IPS-NIHi7 (cell line): ENCODE measurements at regions not wholly inside any gene's neighbourhood (a gene's known extent, or its start where the extent isn't known, plus 50 kb on each side); places are given as distances from the start of the nearest gene placed in this dataset.
"Not testable (repeated sequence)": the region's sequence is repeated elsewhere in the genome, so short reads cannot be mapped to it uniquely, and the experiment has no call there.

Experiments
- DNase-seq: peaks from one replicate; pipeline ENCODE4 v3.0.0; 2012; ENCODE audit warnings: mixed read lengths; ENCODE audit errors: extremely low spot score

DNA sequence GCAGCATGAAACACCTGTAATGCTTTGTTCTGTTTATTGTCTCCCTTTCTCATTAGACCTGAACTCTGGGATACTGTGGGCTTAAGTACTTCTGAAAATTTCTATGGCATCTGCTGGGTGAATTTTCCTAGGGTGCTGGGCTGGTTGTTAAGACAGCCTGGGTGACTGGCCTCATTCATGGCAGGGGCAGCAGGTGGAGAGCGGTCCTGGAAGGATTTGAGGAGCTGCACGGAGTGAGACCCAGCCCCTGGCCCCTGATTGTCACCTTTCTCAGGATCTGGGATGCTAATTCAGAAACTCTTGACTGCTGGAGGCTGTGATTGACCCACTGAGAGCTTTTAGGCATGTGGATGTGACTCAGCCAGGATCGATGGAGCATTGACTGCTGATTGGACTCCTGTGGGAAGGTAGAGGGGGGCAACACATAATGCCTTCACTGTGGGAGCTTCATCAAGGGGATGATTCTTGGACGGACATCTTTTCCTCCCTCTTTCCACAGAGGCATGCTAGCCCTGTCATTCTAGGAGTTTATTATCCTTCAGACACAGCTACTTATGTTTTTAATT, 252.0 kb downstream of the GOLGA6L6 start:
- DNase-seq, result not testable (repeated sequence)

GRCh38 chr15:20288800-20289537, 252.6 kb downstream of the GOLGA6L6 start:
- DNase-seq, result not testable (repeated sequence)

- DNase-seq, result not testable (repeated sequence)
These were observed 255.0 kb downstream of the GOLGA6L6 start for GRCh38 chr15:20286559-20286958.

DNA sequence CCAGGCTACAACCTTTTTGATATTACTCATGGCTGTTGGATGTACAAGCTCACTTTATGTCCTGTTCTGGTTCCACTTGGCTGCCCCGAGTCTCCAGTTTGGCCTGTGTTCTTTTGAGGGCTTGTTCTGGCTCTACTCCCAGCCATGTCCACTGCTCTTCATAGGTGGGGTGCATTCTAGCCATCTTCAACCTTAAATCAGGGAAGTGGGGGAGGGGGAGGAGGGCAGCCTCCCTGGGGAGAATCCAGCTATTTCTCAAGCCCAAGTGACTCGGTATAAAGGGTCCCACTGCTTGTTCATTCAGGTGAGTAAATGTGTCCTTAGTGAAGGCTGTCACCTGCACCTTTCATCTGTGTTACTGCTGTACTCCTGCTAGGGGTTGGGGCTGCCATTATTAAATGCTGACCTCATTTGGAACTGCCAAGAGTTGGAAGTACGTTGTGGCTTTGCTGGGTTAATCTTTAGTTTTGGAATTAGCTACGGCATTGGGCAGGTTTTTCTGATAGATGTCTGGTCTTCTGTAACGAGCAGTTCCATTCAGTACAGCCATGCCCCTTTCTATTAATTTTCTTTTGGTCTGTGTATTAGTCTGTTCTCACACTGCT, 255.8 kb downstream of the GOLGA6L6 start:
- DNase-seq, result not testable (repeated sequence)

GRCh38 chr15:20284891-20285535, 256.6 kb downstream of the GOLGA6L6 start:
- not testable (repeated sequence) for DNase-seq

GRCh38 chr15:20283651-20284050, 257.9 kb downstream of the GOLGA6L6 start:
- DNase-seq, result not testable (repeated sequence)

GRCh38 chr15:20282491-20282943, 259.1 kb downstream of the GOLGA6L6 start:
- DNase-seq, result not testable (repeated sequence)

DNA sequence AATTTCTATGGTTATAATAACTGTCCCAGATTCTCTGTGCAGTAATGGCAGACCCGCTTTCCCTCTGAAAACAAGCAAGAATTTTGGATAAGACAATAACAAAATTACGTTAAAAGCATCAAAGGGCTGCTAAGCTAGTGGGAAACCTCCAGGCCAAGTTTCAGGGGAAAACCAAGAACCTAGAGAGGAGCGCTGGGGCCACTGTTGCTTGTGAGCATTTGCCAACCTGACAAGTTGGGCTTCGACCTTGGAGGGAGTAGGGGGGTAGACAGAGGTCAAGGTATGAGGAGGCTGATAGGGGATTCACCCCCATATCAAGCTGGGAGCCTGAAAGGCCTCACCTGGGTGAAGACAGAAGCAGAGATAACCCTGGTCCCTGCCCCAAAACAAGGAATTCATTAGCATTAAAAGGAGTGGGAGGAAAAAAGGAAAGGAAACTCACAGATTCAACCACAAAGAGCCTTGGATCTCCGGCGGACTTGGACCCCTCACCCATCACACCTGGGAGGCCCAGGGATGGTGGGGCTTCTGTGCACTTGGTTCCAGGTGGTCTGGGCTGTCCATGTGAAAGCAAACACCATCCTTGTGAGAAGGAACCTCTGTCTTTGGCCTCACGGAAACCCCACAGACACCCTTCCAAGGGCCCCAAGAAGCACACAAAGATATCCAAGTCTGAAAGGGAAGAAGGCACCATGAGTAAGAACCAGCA, 259.9 kb downstream of the GOLGA6L6 start:
- DNase-seq, result not testable (repeated sequence)

GRCh38 chr15:20280933-20281463, 260.6 kb downstream of the GOLGA6L6 start:
- DNase-seq, result no peak

DNA sequence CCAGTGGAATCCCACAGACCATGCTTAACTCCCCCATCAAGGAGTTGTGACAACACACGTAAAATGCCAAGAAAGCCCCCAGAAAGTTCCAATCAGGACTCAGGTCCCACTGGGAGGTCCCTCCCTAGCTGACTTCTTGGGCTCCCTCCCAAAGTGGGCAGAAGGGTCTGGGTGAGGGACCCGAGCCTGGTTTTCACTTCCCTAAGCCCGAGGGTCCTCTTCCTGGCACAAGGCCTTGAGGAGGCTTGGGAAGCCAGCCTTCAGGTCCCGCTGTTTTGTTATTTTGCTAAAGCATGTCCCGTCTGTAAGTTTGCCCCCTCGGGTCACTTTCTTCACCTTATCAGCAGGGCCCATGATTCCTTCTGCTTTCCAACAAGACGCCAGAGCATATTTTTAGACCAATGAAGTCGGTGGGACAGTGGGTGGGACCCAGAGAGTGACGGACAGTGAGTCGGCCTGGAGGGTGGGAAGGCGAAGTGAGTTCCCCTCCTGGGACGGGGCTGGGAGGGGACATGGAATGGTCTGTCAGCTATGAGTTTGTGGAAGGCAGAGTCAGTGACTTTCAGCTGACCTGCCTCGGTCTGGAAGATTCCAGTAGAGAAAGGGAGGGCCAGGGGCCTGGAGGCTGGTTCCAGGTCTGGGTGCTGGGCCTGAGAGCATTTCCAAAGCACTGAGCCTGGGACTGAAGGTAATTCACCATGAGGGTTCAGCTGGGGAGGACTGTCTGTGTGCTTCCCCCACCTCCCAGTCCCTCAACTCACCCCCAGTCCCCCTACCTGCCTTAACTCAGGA, 261.3 kb downstream of the GOLGA6L6 start:
- DNase-seq, result not testable (repeated sequence)

DNA sequence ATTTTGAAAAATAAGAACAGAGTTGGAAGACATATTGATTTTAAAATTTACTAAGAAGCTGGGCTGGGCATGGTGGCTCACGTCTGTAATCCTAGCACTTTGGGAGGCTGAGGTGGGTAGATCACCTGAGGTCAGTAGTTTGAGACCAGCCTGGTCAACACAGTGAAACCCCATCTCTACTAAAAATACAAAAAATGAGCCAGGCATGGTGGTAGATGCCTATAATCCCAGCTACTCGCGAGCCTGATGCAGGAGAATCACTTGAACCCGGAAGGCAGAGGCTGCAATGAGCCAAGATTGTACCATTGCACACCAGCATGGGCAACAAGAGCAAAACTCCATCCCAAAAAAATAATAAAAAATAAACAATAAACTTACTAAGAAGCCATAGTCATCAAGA, 262.5 kb downstream of the GOLGA6L6 start:
- DNase-seq, result not testable (repeated sequence)

DNA sequence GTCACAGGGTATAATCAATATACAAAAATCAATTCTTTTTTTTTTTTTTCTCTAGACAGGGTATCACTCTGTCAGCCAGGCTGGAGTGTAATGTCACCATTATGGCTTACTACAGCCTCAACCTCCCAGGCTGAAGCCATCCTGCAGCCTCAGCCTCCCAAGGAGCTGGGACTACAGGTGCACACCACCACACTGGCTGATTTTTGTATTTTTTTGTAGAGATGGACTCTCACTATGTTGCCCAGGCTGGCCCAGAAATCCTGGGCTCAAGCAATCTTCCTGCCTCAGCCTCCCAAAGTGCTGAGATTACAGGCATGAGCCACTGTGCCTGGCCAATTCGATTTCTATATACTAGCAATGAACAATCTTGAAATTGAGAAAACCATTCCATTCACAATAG, 263.2 kb downstream of the GOLGA6L6 start:
- DNase-seq, result not testable (repeated sequence)

DNA sequence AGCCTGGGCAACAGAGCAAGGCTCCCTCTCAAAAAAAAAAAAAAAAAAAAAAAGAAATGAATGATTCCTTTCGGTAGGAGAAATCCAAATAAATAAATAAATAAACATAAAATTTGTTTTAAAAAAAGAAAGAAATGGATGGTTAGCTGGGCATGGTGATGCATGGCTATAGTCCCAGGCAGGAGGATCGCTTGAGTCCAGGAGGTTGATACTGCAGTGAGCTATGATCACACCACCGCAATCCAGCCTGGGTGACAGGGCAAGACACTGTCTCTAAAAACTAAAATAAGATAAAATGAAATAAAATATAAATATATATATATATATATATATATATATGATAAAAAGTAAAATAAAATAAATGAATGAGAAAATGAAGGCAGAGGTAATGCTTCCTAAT, 264.1 kb downstream of the GOLGA6L6 start:
- not testable (repeated sequence) for DNase-seq

DNA sequence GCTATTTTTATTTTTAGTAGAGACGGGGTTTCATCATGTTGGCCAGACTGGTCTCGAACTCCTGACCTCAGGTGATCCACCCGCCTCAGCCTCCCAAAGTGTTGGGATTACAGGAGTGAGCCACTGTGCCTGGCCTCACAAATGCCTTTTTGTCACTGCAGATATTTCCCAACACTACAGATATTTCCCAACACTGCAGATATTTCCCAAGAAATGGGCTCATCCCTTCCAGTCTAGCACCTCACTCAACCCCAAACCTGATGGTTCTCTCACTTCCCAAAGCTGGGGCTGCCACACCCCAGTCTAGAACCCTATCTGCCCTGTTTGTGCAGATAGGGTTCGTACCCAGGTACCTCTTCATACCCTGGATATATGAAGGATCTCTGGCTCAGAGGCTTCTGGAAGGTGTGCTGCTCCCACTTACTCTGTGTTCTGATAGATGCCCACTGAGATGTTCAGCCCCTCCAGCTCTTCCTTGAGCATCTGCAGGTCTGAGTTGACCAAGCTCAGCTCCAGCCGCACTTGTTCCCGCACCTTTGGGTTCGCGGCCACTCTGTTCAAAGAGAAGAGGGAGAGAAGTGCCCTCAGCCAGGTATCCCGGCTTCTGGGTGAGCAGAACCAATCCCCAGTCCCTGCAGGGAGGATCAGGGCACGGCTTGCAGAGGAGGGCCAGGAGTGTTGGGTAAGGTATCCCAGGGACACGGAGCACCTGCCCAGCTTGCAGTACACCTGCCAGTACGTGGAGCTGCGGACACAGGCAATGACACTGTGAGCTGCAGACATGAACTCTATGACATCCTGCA, 265.1 kb downstream of the GOLGA6L6 start:
- DNase-seq, result not testable (repeated sequence)

DNA sequence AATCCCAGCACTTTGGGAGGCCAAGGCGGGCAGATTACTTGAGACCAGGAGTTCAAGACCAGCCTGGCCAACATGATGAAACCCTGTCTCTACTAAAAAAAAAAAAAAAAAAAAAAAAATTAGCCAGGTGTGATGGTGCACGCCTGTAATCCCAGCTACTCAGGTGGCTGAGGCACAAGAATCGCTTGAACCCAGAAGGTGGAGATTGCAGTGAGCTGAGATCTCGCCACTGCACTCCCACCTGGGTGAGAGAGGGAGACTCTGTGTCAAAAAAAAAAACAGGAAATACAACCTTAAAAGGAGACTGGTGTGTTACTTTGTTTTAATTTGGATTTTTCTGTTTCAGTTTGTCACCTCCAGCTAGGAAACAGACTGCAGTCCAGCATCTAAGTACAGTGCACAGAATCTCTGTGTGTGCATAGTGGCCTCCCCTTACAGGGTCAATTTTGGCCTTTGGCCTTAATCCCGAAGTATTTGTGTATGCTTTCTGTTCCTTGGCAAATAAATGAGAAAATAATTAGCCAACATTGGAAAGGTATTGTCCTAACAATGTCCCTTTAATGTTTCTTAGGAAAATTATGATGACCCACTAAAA, 266.1 kb downstream of the GOLGA6L6 start:
- DNase-seq, result not testable (repeated sequence)

GRCh38 chr15:20272422-20273184, 269.0 kb downstream of the GOLGA6L6 start:
- no peak for DNase-seq

DNA sequence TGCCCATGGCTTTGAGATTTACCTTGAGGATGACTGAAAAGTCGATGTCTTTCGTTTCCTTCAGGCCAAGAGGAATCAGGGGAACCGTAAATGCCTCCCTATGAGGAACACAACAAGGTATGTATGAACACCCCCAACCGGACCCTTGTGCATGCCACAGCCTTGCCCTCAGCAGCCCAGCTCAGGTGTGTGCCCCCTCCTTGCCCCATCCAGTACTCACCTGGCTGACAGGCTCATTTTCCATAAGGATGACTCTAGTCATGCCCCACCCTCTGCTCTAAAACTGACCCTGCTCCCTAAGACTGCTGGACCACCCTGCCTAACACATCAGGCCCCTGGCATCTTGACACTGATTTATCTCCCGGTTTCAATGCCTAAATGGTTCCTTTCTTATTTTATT, 270.0 kb downstream of the GOLGA6L6 start:
- no peak for DNase-seq

DNA sequence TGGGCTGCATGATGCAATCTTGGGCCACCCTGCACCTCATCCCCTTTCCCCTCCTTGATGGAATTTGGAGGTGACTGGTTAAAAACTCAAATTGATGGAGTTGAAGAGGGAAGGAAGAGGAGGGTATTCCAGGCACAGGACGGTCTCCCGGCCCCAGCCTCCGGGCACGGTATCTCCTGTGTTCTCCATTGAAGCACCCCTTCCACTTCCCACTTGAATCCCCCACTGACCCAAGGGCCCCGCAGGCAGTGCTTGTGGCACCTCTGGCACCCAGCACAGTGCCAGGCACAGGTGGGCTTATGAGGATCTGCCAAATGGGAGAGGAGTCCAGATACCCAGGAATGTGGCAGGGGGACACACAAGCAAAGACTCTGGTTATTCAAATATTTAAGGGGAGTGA, 271.6 kb downstream of the GOLGA6L6 start:
- not testable (repeated sequence) for DNase-seq

DNA sequence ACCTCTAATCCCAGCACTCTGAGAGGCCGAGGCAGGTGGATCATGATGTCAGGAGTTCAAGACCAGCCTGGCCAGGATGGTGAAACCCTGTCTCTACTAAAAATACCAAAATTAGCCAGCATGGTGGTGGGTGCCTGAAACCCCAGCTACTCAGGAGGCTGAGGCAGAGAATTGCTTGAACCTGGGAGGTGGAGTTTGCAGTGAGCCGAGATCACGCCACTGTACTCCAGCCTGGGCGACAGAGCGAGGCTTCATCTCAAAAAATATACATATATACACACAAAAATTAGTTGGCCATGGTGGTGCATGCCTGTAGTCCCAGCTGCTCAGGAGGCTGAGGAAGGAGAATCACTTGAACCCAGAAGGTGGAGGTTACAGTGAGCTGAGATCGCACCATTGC, 273.6 kb downstream of the GOLGA6L6 start:
- not testable (repeated sequence) for DNase-seq
